GM19463 (cell line): ENCODE measurements at regions not wholly inside any gene's neighbourhood (a gene's known extent, or its start where the extent isn't known, plus 50 kb on each side); places are given as distances from the start of the nearest gene placed in this dataset.

Experiments
- ATAC-seq: cut with Tn5 transposase; IDR thresholded peaks from one replicate; pipeline ENCODE4 v1.9.1; 2021; ENCODE audit warnings: mild to moderate bottlenecking, moderate library complexity; ENCODE audit not compliant: unreplicated experiment

- no peak for ATAC-seq
Observed at GRCh38 chr2:45153121-45153520, 143.9 kb upstream of the SIX2 start.

- no peak for ATAC-seq
Observed at GRCh38 chr2:45152691-45153090, 143.4 kb upstream of the SIX2 start.

GRCh38 chr2:45145073-45145899 is 136.0 kb upstream of the SIX2 start:
- ATAC-seq: no peak

- ATAC-seq: peak; percentile 65
Observed at GRCh38 chr2:45141883-45142866, 132.9 kb upstream of the SIX2 start.

GRCh38 chr2:45140675-45141074 is 131.4 kb upstream of the SIX2 start:
- no peak for ATAC-seq

GRCh38 chr2:45138904-45139303 is 129.7 kb upstream of the SIX2 start:
- ATAC-seq: no peak

- ATAC-seq: no peak
Observed at GRCh38 chr2:45137966-45138695, 128.9 kb upstream of the SIX2 start.

- ATAC-seq: no peak
Observed at GRCh38 chr2:45134726-45135125, 125.5 kb upstream of the SIX2 start.

GRCh38 chr2:45134014-45134413 is 124.8 kb upstream of the SIX2 start:
- no peak for ATAC-seq

- ATAC-seq: peak; percentile 73
Observed at GRCh38 chr2:45132551-45132950, 123.3 kb upstream of the SIX2 start.

- ATAC-seq: no peak
Observed at GRCh38 chr2:45131587-45131986, 122.3 kb upstream of the SIX2 start.

GRCh38 chr2:45130736-45131135 is 121.5 kb upstream of the SIX2 start:
- ATAC-seq: no peak

- no peak for ATAC-seq
Observed at GRCh38 chr2:45128580-45128997, 119.3 kb upstream of the SIX2 start.

GRCh38 chr2:45127891-45128290 is 118.6 kb upstream of the SIX2 start:
- ATAC-seq: no peak

GRCh38 chr2:45127321-45127720 is 118.1 kb upstream of the SIX2 start:
- no peak for ATAC-seq

- ATAC-seq: no peak
Observed at GRCh38 chr2:45125232-45125631, 116.0 kb upstream of the SIX2 start.

- no peak for ATAC-seq
Observed at GRCh38 chr2:45124456-45124855, 115.2 kb upstream of the SIX2 start.

GRCh38 chr2:45123521-45124191 is 114.4 kb upstream of the SIX2 start:
- ATAC-seq: no peak

GRCh38 chr2:45123065-45123464 is 113.8 kb upstream of the SIX2 start:
- ATAC-seq: no peak

- no peak for ATAC-seq
Observed at GRCh38 chr2:45121236-45121927, 112.1 kb upstream of the SIX2 start.
